ENCODE measurements at regions not wholly inside any gene's neighbourhood (a gene's known extent, or its start where the extent isn't known, plus 50 kb on each side); places are given as distances from the start of the nearest gene placed in this dataset.

DNA sequence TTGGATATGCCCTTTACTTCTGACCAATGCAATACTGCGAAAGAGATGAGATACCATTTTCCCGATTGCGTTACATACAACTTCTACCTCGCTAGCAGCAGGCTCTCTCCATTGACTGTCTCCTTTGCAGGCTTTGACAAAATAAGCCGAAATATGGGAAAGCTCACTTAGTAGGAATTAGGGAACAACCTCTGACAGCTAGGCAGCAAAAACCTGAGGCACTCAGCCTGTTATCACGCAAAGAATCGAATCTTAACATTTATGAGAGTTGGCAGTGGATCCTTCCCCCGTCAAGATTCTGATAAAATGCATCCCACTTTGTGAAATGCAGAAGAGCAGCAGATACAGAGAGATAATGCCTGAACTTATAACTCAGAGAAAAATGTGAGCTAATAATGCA lies 1379.5 kb upstream of the PCDH9 start:
- TF ChIP-seq POLR2AphosphoS5 (IDR thresholded peaks at IDR 0.05; ENCODE audit: low read length) (no peak), ZNF274 (IDR thresholded peaks at IDR 0.05; ENCODE audit: insufficient read depth, insufficient read length) (no peak), JUND (IDR thresholded peaks at IDR 0.05; ENCODE audit: low read depth, low read length) (no peak)
- TF ChIP-seq, protein P1, sequence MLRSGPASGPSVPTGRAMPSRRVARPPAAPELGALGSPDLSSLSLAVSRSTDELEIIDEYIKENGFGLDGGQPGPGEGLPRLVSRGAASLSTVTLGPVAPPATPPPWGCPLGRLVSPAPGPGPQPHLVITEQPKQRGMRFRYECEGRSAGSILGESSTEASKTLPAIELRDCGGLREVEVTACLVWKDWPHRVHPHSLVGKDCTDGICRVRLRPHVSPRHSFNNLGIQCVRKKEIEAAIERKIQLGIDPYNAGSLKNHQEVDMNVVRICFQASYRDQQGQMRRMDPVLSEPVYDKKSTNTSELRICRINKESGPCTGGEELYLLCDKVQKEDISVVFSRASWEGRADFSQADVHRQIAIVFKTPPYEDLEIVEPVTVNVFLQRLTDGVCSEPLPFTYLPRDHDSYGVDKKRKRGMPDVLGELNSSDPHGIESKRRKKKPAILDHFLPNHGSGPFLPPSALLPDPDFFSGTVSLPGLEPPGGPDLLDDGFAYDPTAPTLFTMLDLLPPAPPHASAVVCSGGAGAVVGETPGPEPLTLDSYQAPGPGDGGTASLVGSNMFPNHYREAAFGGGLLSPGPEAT (IDR thresholded peaks at IDR 0.05; ENCODE audit: low read depth), result no peak
- TF ChIP-seq, protein P2, sequence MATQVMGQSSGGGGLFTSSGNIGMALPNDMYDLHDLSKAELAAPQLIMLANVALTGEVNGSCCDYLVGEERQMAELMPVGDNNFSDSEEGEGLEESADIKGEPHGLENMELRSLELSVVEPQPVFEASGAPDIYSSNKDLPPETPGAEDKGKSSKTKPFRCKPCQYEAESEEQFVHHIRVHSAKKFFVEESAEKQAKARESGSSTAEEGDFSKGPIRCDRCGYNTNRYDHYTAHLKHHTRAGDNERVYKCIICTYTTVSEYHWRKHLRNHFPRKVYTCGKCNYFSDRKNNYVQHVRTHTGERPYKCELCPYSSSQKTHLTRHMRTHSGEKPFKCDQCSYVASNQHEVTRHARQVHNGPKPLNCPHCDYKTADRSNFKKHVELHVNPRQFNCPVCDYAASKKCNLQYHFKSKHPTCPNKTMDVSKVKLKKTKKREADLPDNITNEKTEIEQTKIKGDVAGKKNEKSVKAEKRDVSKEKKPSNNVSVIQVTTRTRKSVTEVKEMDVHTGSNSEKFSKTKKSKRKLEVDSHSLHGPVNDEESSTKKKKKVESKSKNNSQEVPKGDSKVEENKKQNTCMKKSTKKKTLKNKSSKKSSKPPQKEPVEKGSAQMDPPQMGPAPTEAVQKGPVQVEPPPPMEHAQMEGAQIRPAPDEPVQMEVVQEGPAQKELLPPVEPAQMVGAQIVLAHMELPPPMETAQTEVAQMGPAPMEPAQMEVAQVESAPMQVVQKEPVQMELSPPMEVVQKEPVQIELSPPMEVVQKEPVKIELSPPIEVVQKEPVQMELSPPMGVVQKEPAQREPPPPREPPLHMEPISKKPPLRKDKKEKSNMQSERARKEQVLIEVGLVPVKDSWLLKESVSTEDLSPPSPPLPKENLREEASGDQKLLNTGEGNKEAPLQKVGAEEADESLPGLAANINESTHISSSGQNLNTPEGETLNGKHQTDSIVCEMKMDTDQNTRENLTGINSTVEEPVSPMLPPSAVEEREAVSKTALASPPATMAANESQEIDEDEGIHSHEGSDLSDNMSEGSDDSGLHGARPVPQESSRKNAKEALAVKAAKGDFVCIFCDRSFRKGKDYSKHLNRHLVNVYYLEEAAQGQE (IDR thresholded peaks at IDR 0.05; ENCODE audit: low read depth, low read length), result no peak
